SK-N-SH (cell line): ENCODE measurements at regions not wholly inside any gene's neighbourhood (a gene's known extent, or its start where the extent isn't known, plus 50 kb on each side); places are given as distances from the start of the nearest gene placed in this dataset.

Experiments used
- CTCF ChIA-PET: fragments of 300-600, 350-600 bp; formaldehyde crosslinking; extraction: SDS; loops from one replicate; lab custom pipeline; 2021; lab: Yijun Ruan, JAX
- POLR2A ChIA-PET: fragments of 350-600 bp; sonication (Branson Sonifier 250); formaldehyde crosslinking; extraction: SDS; loops from one replicate; lab custom pipeline; 2020; ENCODE audit warnings: antibody characterized with exemption, inconsistent platforms; lab: Yijun Ruan, JAX
- DNase-seq: peaks from one replicate; pipeline ENCODE4 v3.0.0; 2012
- H2AFZ ChIP-seq: fragments of 200-600 bp; sonication (generic); 2 replicates; pipeline ENCODE4 v1.8.1; 2016; ENCODE audit warnings: antibody characterized with exemption, mild to moderate bottlenecking, low read depth
- H3F3A ChIP-seq: fragments of 200-600 bp; sonication (generic); replicated peaks from 2 replicates; pipeline ENCODE3; 2016; ENCODE audit warnings: antibody characterized with exemption, mild to moderate bottlenecking; ENCODE audit not compliant: insufficient read depth
- H3K27ac ChIP-seq, 2 experiments: fragments of 200-500 bp in 1 of 2; fragments of 200-600 bp in 1 of 2; sonication (Bioruptor generic) in 1 of 2; sonication (generic), shearing (Covaris generic) in 1 of 2; 2 replicates each; pipeline versions ENCODE4 v1.5.1 to v1.6.1; 2014 to 2016; ENCODE audit warnings: low read depth in 2 of 2, inconsistent platforms in 1 of 2, low read length in 1 of 2, mild to moderate bottlenecking in 1 of 2, mixed read lengths in 1 of 2
- H3K27me3 ChIP-seq: fragments of 200-600 bp; sonication (generic), shearing (Covaris generic); 2 replicates; pipeline ENCODE4 v1.6.1; 2016; ENCODE audit warnings: mixed run types; ENCODE audit not compliant: insufficient read depth
- H3K36me3 ChIP-seq, 2 experiments: fragments of 200-500 bp in 1 of 2; fragments of 200-600 bp in 1 of 2; sonication (Bioruptor generic) in 1 of 2; sonication (generic) in 1 of 2; replicated peaks in 1 of 2; 2 replicates each; pipeline versions ENCODE3 to v1.5.1; 2014 to 2016; ENCODE audit warnings: low read length in 1 of 2, mild to moderate bottlenecking in 1 of 2; ENCODE audit not compliant: insufficient read depth in 2 of 2, control insufficient read depth in 1 of 2
- H3K4me1 ChIP-seq, 2 experiments: fragments of 200-500 bp in 1 of 2; fragments of 200-600 bp in 1 of 2; sonication (Bioruptor generic) in 1 of 2; sonication (generic), shearing (Covaris generic) in 1 of 2; 2 replicates each; pipeline versions ENCODE4 v1.5.1 to v1.6.1; 2014 to 2016; ENCODE audit warnings: low read depth in 1 of 2, low read length in 1 of 2, mixed run types in 1 of 2; ENCODE audit not compliant: insufficient read depth in 2 of 2, control insufficient read depth in 1 of 2
- H3K4me2 ChIP-seq: fragments of 200-600 bp; sonication (generic), shearing (Covaris generic); 2 replicates; pipeline ENCODE4 v1.6.1; 2017; ENCODE audit warnings: mixed run types
- H3K4me3 ChIP-seq, 2 experiments: fragments of 200-500 bp in 1 of 2; fragments of 200-600 bp in 1 of 2; sonication (Bioruptor generic) in 1 of 2; sonication (generic), shearing (Covaris generic) in 1 of 2; 2 replicates each; pipeline versions ENCODE4 v1.5.1 to v1.8.1; 2014 to 2016; ENCODE audit warnings: low read depth in 2 of 2, inconsistent platforms in 1 of 2, low read length in 1 of 2, mild to moderate bottlenecking in 1 of 2, mixed read lengths in 1 of 2, moderate library complexity in 1 of 2
- H3K79me2 ChIP-seq: fragments of 200-600 bp; sonication (generic); 2 replicates; pipeline ENCODE4 v1.8.1; 2017; ENCODE audit warnings: mild to moderate bottlenecking; ENCODE audit not compliant: insufficient read depth
- H3K9ac ChIP-seq: fragments of 200-600 bp; sonication (generic); 2 replicates; pipeline ENCODE4 v1.6.1; 2017; ENCODE audit warnings: mixed run types
- H3K9me2 ChIP-seq: fragments of 200-600 bp; sonication (generic); 2 replicates; pipeline ENCODE4 v1.6.1; 2017; ENCODE audit warnings: mixed run types
- H3K9me3 ChIP-seq: fragments of 200-600 bp; sonication (generic); 2 replicates; pipeline ENCODE4 v1.6.1; 2017; ENCODE audit warnings: mixed run types, mild to moderate bottlenecking, moderate library complexity
- H4K20me1 ChIP-seq: fragments of 200-600 bp; sonication (generic); 2 replicates; pipeline ENCODE4 v1.6.1; 2017; ENCODE audit warnings: mild to moderate bottlenecking, mixed run types; ENCODE audit not compliant: insufficient read depth
- EZH2phosphoT487 ChIP-seq: fragments of 200-600 bp; sonication (generic); IDR thresholded peaks from 2 replicates; pipeline ENCODE4 v1.6.1; 2017; ENCODE audit warnings: low read depth, mixed run types, mild to moderate bottlenecking, antibody characterized with exemption, moderate library complexity, borderline replicate concordance
- FOXJ3 ChIP-seq: sonication (generic); formaldehyde crosslinking; IDR thresholded peaks from 2 replicates; pipeline ENCODE4 v1.5.1; 2020; ENCODE audit warnings: mild to moderate bottlenecking, missing genetic modification reagents
- GABPA ChIP-seq: IDR thresholded peaks from 2 replicates; pipeline ENCODE4 v1.4.0; 2012; ENCODE audit warnings: low read depth, mild to moderate bottlenecking
- GATA2 ChIP-seq: sonication (generic); formaldehyde crosslinking; IDR thresholded peaks from 2 replicates; pipeline ENCODE4 v1.5.0; 2020; ENCODE audit warnings: mild to moderate bottlenecking, missing genetic modification reagents
- MEF2A ChIP-seq: IDR thresholded peaks from 2 replicates; pipeline ENCODE4 v1.4.0; 2012; ENCODE audit warnings: low read depth, borderline replicate concordance
- NRF1 ChIP-seq: IDR thresholded peaks from 2 replicates; pipeline ENCODE4 v1.6.1; 2012; ENCODE audit warnings: low read depth, mild to moderate bottlenecking, low read length
- PBX3 ChIP-seq: IDR thresholded peaks from 2 replicates; pipeline ENCODE4; 2012
- POLR2AphosphoS5 ChIP-seq: IDR thresholded peaks from 2 replicates; pipeline ENCODE4 v1.6.1; 2012; ENCODE audit warnings: low read depth, low read length
- REST ChIP-seq: IDR thresholded peaks from 2 replicates; pipeline ENCODE4 v1.6.1; 2012; ENCODE audit warnings: mild to moderate bottlenecking, low read depth, low read length, moderate library complexity
- RXRA ChIP-seq: IDR thresholded peaks from 2 replicates; pipeline ENCODE4 v1.4.0; 2012; ENCODE audit warnings: low read depth, mild to moderate bottlenecking, borderline replicate concordance
- TAF1 ChIP-seq: IDR thresholded peaks from 2 replicates; pipeline ENCODE4 v1.6.1; 2012; ENCODE audit warnings: low read depth, mild to moderate bottlenecking, low read length, moderate library complexity, borderline replicate concordance
- YY1 ChIP-seq: IDR thresholded peaks from 2 replicates; pipeline ENCODE4 v1.4.0; 2012; ENCODE audit warnings: low read depth, mild to moderate bottlenecking
- WGBS: methylation state at CpG from one replicate; pipeline ENCODE4 v1.1.6; 2017; ENCODE audit warnings: low lambda C conversion rate; 5-methylcytosine and 5-hydroxymethylcytosine counted together
- TF ChIP-seq, protein P1 (sequence below): IDR thresholded peaks from 2 replicates; pipeline ENCODE4 v1.4.0; 2012; ENCODE audit warnings: low read depth
- TF ChIP-seq, protein P2 (sequence below): fragments of 150-350 bp; IDR thresholded peaks from 2 replicates; pipeline ENCODE4 v1.6.1; 2017; ENCODE audit warnings: antibody characterized with exemption, low read length, low read depth, borderline replicate concordance
- TF ChIP-seq, protein P3 (sequence below): fragments of 150-350 bp; IDR thresholded peaks from 2 replicates; pipeline ENCODE4 v1.6.1; 2016; ENCODE audit warnings: mild to moderate bottlenecking, low read depth, low read length

DNA sequence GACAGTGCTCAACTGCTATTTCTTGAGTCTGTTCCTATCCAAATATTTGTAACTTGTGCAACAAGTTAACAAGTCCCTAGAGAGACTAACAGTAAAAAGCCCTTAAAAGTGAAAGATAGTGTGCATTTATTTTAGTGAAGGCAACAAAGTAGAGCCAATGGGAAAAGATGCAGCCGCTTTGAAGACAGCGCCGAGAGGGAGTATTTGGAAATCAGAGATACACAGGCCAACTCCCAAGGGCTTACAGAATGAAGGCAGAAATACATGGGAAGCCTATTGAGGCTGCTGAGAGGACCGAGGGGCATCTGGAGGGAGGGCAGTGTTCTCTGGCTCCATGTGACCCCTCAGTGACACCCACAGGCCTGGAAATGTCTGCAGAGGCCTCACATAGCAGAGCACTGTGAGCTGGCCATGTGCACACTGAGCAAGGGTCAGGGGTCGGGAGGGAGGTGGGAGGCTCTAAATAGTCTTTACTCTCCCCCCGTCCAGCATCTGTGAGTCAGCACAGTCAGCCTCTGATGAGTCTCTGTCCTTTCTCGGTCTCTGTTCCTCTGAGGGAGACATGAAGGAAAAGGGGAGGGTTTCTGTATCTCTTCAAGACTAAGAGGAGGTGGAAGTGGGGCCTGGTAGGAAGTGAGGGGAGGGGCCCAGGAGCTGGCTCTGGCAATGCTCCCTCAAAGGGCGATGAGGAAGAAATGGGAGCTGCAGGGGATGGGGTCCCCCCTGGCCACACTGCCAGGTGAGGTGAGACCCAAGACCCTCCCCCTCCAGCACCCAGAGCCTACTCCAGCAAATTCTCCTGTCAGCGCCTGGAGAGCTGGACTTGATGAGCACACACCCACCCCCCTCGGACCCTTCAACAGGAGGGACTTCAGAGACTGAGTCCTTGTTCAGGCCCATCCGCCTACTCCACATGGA is 133.6 kb downstream of the SP3 start:
- H3K4me2 ChIP-seq = no peak overlapping the region

More for the DNA sequence above, 133.6 kb downstream of the SP3 start:
- Histone ChIP-seq H2AFZ (no peak overlapping the region), H3K27ac (no peak overlapping the region), H3K27me3 (no peaks in the 10 kb centered on the region; the same call in 1 of the 2 replicates), H3K79me2 (no peaks in the 10 kb centered on the region), H3K9me3 (no peaks in the 10 kb centered on the region), H3F3A (no peaks in the 10 kb centered on the region), H3K36me3 (no peaks in the 10 kb centered on the region), H4K20me1 (no peaks in the 10 kb centered on the region), H3K4me1 (peaks cover 0 to 10% of the 10 kb centered on the region in 2 experiments; a peak in 1 of 4 replicates), H3K4me3 (no peak overlapping the region), H3K9me2 (no peaks in the 10 kb centered on the region), H3K9ac (no peak overlapping the region)
- ChIA-PET POLR2A (no interaction called here), CTCF (no interaction called here)
- TF ChIP-seq, protein P1, sequence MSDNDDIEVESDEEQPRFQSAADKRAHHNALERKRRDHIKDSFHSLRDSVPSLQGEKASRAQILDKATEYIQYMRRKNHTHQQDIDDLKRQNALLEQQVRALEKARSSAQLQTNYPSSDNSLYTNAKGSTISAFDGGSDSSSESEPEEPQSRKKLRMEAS = no peak
- no peak for TF ChIP-seq REST
- TF ChIP-seq FOXJ3 (CRISPR knock-in tag) = no peak
- no peak for TF ChIP-seq YY1
- TF ChIP-seq GATA2 = no peak
- no peak for TF ChIP-seq TAF1
- TF ChIP-seq NRF1 = no peak
- TF ChIP-seq GABPA = no peak
- TF ChIP-seq, protein P2, sequence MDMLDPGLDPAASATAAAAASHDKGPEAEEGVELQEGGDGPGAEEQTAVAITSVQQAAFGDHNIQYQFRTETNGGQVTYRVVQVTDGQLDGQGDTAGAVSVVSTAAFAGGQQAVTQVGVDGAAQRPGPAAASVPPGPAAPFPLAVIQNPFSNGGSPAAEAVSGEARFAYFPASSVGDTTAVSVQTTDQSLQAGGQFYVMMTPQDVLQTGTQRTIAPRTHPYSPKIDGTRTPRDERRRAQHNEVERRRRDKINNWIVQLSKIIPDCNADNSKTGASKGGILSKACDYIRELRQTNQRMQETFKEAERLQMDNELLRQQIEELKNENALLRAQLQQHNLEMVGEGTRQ = no peak
- no peak for TF ChIP-seq RXRA
- TF ChIP-seq MEF2A = no peak
- TF ChIP-seq, protein P3, sequence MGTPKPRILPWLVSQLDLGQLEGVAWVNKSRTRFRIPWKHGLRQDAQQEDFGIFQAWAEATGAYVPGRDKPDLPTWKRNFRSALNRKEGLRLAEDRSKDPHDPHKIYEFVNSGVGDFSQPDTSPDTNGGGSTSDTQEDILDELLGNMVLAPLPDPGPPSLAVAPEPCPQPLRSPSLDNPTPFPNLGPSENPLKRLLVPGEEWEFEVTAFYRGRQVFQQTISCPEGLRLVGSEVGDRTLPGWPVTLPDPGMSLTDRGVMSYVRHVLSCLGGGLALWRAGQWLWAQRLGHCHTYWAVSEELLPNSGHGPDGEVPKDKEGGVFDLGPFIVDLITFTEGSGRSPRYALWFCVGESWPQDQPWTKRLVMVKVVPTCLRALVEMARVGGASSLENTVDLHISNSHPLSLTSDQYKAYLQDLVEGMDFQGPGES = no peak
- TF ChIP-seq PBX3 = no peak
- no peak for TF ChIP-seq EZH2phosphoT487
- no peak for TF ChIP-seq POLR2AphosphoS5
- DNase-seq = no peak
- 82% methylated on average over 9 of the region's 11 CpGs for WGBS
